HepG2 (cell line): ENCODE measurements at regions not wholly inside any gene's neighbourhood (a gene's known extent, or its start where the extent isn't known, plus 50 kb on each side); places are given as distances from the start of the nearest gene placed in this dataset.
"Not testable (repeated sequence)": the region's sequence is repeated elsewhere in the genome, so short reads cannot be mapped to it uniquely, and the experiment has no call there.

Experiments used
- ATAC-seq: fragments of 200-7000 bp; cut with Tn5 transposase; 3 replicates; pipeline ENCODE4 v1.9.1; 2020; ENCODE audit warnings: mild to moderate bottlenecking, moderate library complexity
- BruUV-seq: library from RNA; stranded (reverse); fragments of 400-500 nt; replicated peaks from 2 replicates; lab custom pipeline; 2021; lab: Mats Ljungman, UMichigan
- CTCF ChIA-PET: fragments of 300-600 bp; formaldehyde crosslinking; extraction: SDS; loops from one replicate; lab custom pipeline; 2021; ENCODE audit warnings: low total read pairs, inconsistent platforms, low intra/inter-chr PET ratio; lab: Yijun Ruan, JAX
- POLR2A ChIA-PET: fragments of 350-600 bp; sonication (Branson Sonifier 250); formaldehyde crosslinking; loops from one replicate; lab custom pipeline; 2020; ENCODE audit warnings: antibody characterized with exemption, inconsistent platforms; lab: Yijun Ruan, JAX
- DNase-seq: peaks from one replicate; pipeline ENCODE4 v3.0.0-alpha.2; 2015; ENCODE audit warnings: low spot score
- FAIRE-seq: peaks from 3 replicates; lab custom pipeline; 2011; peaks lifted over from hg19 to GRCh38; lab: Jason Lieb, UNC
- H2AFZ ChIP-seq: one replicate; pipeline ENCODE4 v1.6.1; 2011; ENCODE audit warnings: low read length, inconsistent platforms
- H3K27ac ChIP-seq: fragments of 300-600 bp; 3 replicates; pipeline ENCODE4 v1.8.0; 2011; ENCODE audit warnings: mixed run types, mild to moderate bottlenecking, mixed read lengths, low read length, inconsistent platforms; ENCODE audit not compliant: insufficient read depth; ENCODE audit errors: extremely low read length
- H3K27me3 ChIP-seq, 2 experiments: fragments of 200-600 bp in 1 of 2; 2 replicates in 1 of 2; 3 replicates in 1 of 2; pipeline versions ENCODE4 v1.6.0 to v1.8.0; 2011; ENCODE audit warnings: low read length in 2 of 2, mild to moderate bottlenecking in 2 of 2, moderate library complexity in 2 of 2, inconsistent platforms in 1 of 2; ENCODE audit not compliant: insufficient read depth in 2 of 2, control insufficient read depth in 1 of 2
- H3K36me3 ChIP-seq, 2 experiments: fragments of 200-600 bp in 1 of 2; replicated peaks in 1 of 2; 2 replicates in 1 of 2; 3 replicates in 1 of 2; pipeline versions ENCODE4 v1.5.1 to v1.8.0; 2011; ENCODE audit warnings: low read length in 2 of 2, inconsistent platforms in 1 of 2; ENCODE audit not compliant: insufficient read depth in 2 of 2, control insufficient read depth in 1 of 2
- H3K4me1 ChIP-seq: 2 replicates; pipeline ENCODE4 v1.5.1; 2012; ENCODE audit warnings: low read length, inconsistent platforms; ENCODE audit not compliant: insufficient read depth
- H3K4me2 ChIP-seq: 2 replicates; pipeline ENCODE4 v1.6.0; 2011; ENCODE audit warnings: low read depth, low read length, inconsistent platforms
- H3K4me3 ChIP-seq, 3 experiments: fragments of 200-600 bp in 1 of 3; sonication (generic), shearing (Covaris generic) in 1 of 3; replicated peaks in 1 of 3; 2 replicates each; pipeline ENCODE4 v1.5.1; 2011 to 2016; ENCODE audit warnings: low read length in 3 of 3, inconsistent platforms in 2 of 3, low read depth in 2 of 3, mild to moderate bottlenecking in 2 of 3, control low read depth in 1 of 3, mixed read lengths in 1 of 3; ENCODE audit not compliant: insufficient read depth in 1 of 3
- H3K79me2 ChIP-seq: one replicate; pipeline ENCODE4 v1.6.1; 2011; ENCODE audit warnings: low read length, inconsistent platforms; ENCODE audit not compliant: insufficient read depth
- H3K9ac ChIP-seq: 2 replicates; pipeline ENCODE4 v1.6.0; 2011; ENCODE audit warnings: mild to moderate bottlenecking, low read depth, low read length, inconsistent platforms; ENCODE audit not compliant: insufficient read depth
- H3K9me3 ChIP-seq: 2 replicates; pipeline ENCODE4 v1.5.1; 2012; ENCODE audit warnings: mild to moderate bottlenecking, low read length
- H4K20me1 ChIP-seq: 2 replicates; pipeline ENCODE4 v1.6.0; 2011; ENCODE audit warnings: inconsistent platforms, mild to moderate bottlenecking, low read length, moderate library complexity; ENCODE audit not compliant: insufficient read depth
- MBNL3 ChIP-seq: fragments of 250-450 bp; sonication (Bioruptor Pico); conservative IDR thresholded peaks from 2 replicates; pipeline ENCODE4 v1.8.0; 2022; ENCODE audit warnings: mild to moderate bottlenecking, inconsistent platforms
- RARG ChIP-seq: sonication (generic); formaldehyde crosslinking; IDR thresholded peaks from 2 replicates; pipeline ENCODE4 v1.4.0; 2020; ENCODE audit warnings: low read depth, mild to moderate bottlenecking, missing genetic modification reagents
- RBAK ChIP-seq: sonication (generic); formaldehyde crosslinking; IDR thresholded peaks from 2 replicates; pipeline ENCODE4 v1.5.1; 2020; ENCODE audit warnings: mild to moderate bottlenecking, missing genetic modification reagents
- TARDBP ChIP-seq: sonication (generic); formaldehyde crosslinking; IDR thresholded peaks from 2 replicates; pipeline ENCODE4 v1.8.0; 2022; ENCODE audit warnings: mild to moderate bottlenecking, missing genetic modification reagents
- ZFP82 ChIP-seq: sonication (generic); formaldehyde crosslinking; IDR thresholded peaks from 2 replicates; pipeline ENCODE4 v1.5.1; 2020; ENCODE audit warnings: mild to moderate bottlenecking, missing genetic modification reagents, borderline replicate concordance
- ZNF253 ChIP-seq: sonication (generic); formaldehyde crosslinking; IDR thresholded peaks from 2 replicates; pipeline ENCODE4 v1.8.0; 2022; ENCODE audit warnings: mild to moderate bottlenecking, missing genetic modification reagents, borderline replicate concordance
- ZNF761 ChIP-seq: sonication (generic); formaldehyde crosslinking; conservative IDR thresholded peaks from 2 replicates; pipeline ENCODE4 v1.4.0; 2020; ENCODE audit warnings: mild to moderate bottlenecking, missing genetic modification reagents
- WGBS: methylation state at CpG from one replicate; pipeline ENCODE4 v1.1.6; 2017; ENCODE audit warnings: low lambda C conversion rate; 5-methylcytosine and 5-hydroxymethylcytosine counted together
- in situ Hi-C: cut with HindIII; loops from 2 replicates; pipeline ENCODE4 v1.10.0; 2017; ENCODE audit warnings: low pct_unique_long_range_greater_than_20kb; ENCODE audit not compliant: extremely low pct_ligation_motif_present
- intact Hi-C: fragments of 100-400 bp; cut with micrococcal nuclease; formaldehyde crosslinking; loops from one replicate; pipeline ENCODE4 v1.10.0; 2022; ENCODE audit not compliant: unreplicated experiment
- TF ChIP-seq, protein P1 (sequence below): sonication (generic); formaldehyde crosslinking; IDR thresholded peaks from 2 replicates; pipeline ENCODE4 v1.8.1; 2023; ENCODE audit warnings: mild to moderate bottlenecking, inconsistent platforms, moderate library complexity, missing genetic modification reagents, borderline replicate concordance
- TF ChIP-seq, protein P2 (sequence below): IDR thresholded peaks from 2 replicates; pipeline ENCODE4 v1.6.1; 2016; ENCODE audit warnings: missing genetic modification reagents, missing compliant biosample characterization

DNA sequence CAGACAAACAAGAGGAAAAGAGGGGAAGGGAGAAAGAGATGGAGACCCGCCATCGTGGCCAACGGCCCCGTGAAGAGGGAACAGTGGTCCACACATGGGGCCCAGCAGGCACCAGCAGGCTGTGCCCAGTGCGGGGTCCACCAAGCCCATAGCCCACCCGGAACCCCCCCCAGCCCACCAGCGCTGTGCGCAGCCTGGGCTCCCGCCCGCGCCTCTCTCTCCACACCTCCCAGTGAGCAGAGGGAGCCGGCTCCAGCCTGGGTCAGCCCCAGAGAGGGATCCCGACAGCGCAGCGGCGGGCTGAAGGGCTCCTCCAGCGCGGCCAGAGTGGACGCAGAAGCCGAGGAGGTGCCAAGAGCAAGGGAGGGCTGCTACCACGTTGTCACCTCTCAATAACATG is 105.0 kb upstream of the TMTC1 start (continued):
- TF ChIP-seq, protein P1, sequence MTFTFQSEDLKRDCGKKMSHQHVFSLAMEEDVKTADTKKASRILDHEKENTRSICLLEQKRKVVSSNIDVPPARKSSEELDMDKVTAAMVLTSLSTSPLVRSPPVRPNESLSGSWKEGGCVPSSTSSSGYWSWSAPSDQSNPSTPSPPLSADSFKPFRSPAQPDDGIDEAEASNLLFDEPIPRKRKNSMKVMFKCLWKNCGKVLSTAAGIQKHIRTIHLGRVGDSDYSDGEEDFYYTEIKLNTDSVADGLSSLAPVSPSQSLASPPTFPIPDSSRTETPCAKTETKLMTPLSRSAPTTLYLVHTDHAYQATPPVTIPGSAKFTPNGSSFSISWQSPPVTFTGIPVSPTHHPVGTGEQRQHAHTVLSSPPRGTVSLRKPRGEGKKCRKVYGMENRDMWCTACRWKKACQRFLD (CRISPR knock-in tag), result no peak
- TF ChIP-seq ZNF761 (CRISPR knock-in tag) (no peak), ZNF253 (no peak), TARDBP (CRISPR knock-in tag) (no peak), RBAK (no peak), RARG (CRISPR knock-in tag) (no peak), ZFP82 (CRISPR knock-in tag) (no peak), MBNL3 (CRISPR knock-in tag) (no peak)
- TF ChIP-seq, protein P2, sequence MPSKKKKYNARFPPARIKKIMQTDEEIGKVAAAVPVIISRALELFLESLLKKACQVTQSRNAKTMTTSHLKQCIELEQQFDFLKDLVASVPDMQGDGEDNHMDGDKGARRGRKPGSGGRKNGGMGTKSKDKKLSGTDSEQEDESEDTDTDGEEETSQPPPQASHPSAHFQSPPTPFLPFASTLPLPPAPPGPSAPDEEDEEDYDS (CRISPR knock-in tag), result no peak

DNA sequence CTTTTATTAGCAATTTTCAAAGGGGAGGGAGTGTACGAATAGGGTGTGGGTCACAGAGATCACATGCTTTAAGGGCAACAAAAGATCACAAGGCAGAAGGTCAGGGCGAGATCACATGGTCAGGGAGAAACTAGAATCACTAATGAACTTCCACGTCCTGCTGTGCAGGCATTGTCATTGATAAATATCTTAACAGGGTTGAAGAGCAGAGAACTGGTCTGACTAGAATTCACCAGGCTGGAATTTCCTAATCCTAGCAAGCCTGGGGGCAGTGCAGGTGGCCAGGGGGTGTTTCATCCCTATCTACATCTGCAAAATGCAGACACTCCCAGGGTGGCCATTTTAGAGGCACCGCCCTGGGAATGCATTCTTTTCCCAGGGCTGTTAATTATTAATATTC is 101.2 kb upstream of the TMTC1 start:
- H2AFZ ChIP-seq, H3K27me3 ChIP-seq, H4K20me1 ChIP-seq, H3K4me2 ChIP-seq, BruUV-seq, FAIRE-seq, H3K36me3 ChIP-seq, CTCF ChIA-PET, ATAC-seq, POLR2A ChIA-PET, in situ Hi-C loops, H3K4me3 ChIP-seq, H3K9me3 ChIP-seq, H3K27ac ChIP-seq, intact Hi-C loops, DNase-seq, H3K79me2 ChIP-seq, H3K4me1 ChIP-seq, H3K9ac ChIP-seq: not testable (repeated sequence)
- WGBS, result 12% methylated on average over 4 of the region's 4 CpGs
